Neural progenitor cell (in vitro differentiated cells): ENCODE measurements at regions not wholly inside any gene's neighbourhood (a gene's known extent, or its start where the extent isn't known, plus 50 kb on each side); places are given as distances from the start of the nearest gene placed in this dataset.

ENCODE experiments used
- DNase-seq: peaks from one replicate; pipeline ENCODE4 v3.0.0-alpha.2; 2016; ENCODE audit warnings: low spot score
- H2AFZ ChIP-seq: fragments of 200-600 bp; sonication (generic); replicated peaks from 2 replicates; pipeline ENCODE4 v1.6.1; 2016; ENCODE audit warnings: antibody characterized with exemption
- H3F3A ChIP-seq: fragments of 200-600 bp; sonication (generic); 2 replicates; pipeline ENCODE4 v1.6.1; 2016; ENCODE audit warnings: antibody characterized with exemption, low read depth
- H3K27ac ChIP-seq: fragments of 200-600 bp; sonication (generic); 2 replicates; pipeline ENCODE4 v1.5.1; 2016; ENCODE audit warnings: mild to moderate bottlenecking
- H3K27me3 ChIP-seq: fragments of 200-600 bp; sonication (generic); 2 replicates; pipeline ENCODE4 v1.6.1; 2016; ENCODE audit warnings: mild to moderate bottlenecking, moderate library complexity
- H3K36me3 ChIP-seq: fragments of 200-600 bp; sonication (generic); 2 replicates; pipeline ENCODE4 v1.5.1; 2016
- H3K4me1 ChIP-seq: fragments of 200-600 bp; sonication (generic); 2 replicates; pipeline ENCODE4 v1.6.1; 2016; ENCODE audit warnings: mixed run types
- H3K4me2 ChIP-seq: fragments of 200-600 bp; sonication (generic); 2 replicates; pipeline ENCODE4 v1.6.1; 2016
- H3K4me3 ChIP-seq: fragments of 200-600 bp; sonication (generic); 2 replicates; pipeline ENCODE4 v1.5.1; 2016
- H3K79me2 ChIP-seq: fragments of 200-600 bp; sonication (generic); 2 replicates; pipeline ENCODE4 v1.6.1; 2016; ENCODE audit warnings: low read depth
- H3K9ac ChIP-seq: fragments of 200-600 bp; sonication (generic); 2 replicates; pipeline ENCODE4 v1.6.1; 2016
- H3K9me3 ChIP-seq: fragments of 200-600 bp; sonication (generic); 2 replicates; pipeline ENCODE4 v1.5.1; 2016; ENCODE audit warnings: low read depth
- H4K20me1 ChIP-seq: fragments of 200-600 bp; sonication (generic); 2 replicates; pipeline ENCODE4 v1.6.1; 2016; ENCODE audit warnings: low read depth
- H3K27ac Mint-ChIP-seq: 3 replicates; pipeline ENCODE4 v1.8.0; 2021; ENCODE audit warnings: mixed read lengths
- H3K27me3 Mint-ChIP-seq: 2 replicates; pipeline ENCODE4 v1.8.0; 2022; ENCODE audit warnings: low read depth, mild to moderate bottlenecking, inconsistent platforms, moderate library complexity, mixed read lengths; ENCODE audit not compliant: insufficient read depth
- H3K36me3 Mint-ChIP-seq: 3 replicates; pipeline ENCODE4 v1.8.0; 2021; ENCODE audit warnings: mixed read lengths
- H3K4me1 Mint-ChIP-seq: 3 replicates; pipeline ENCODE4 v1.8.0; 2021; ENCODE audit warnings: mixed read lengths
- H3K4me3 Mint-ChIP-seq: 3 replicates; pipeline ENCODE4 v1.8.0; 2021; ENCODE audit warnings: mild to moderate bottlenecking, moderate library complexity, mixed read lengths
- H3K9me3 Mint-ChIP-seq: 3 replicates; pipeline ENCODE4 v1.8.0; 2020; ENCODE audit warnings: mixed read lengths
- CTCF ChIP-seq: fragments of 200-600 bp; sonication (generic); IDR thresholded peaks from 2 replicates; pipeline ENCODE4 v1.5.1; 2017; ENCODE audit warnings: antibody characterized with exemption, mild to moderate bottlenecking
- EZH2 ChIP-seq: fragments of 200-600 bp; sonication (generic); IDR thresholded peaks from 2 replicates; pipeline ENCODE4 v1.6.1; 2017; ENCODE audit warnings: antibody characterized with exemption, mild to moderate bottlenecking, moderate library complexity
- EZH2phosphoT487 ChIP-seq: fragments of 200-600 bp; sonication (generic); IDR thresholded peaks from 2 replicates; pipeline ENCODE4 v1.6.1; 2017; ENCODE audit warnings: antibody characterized with exemption

- Mint-ChIP-seq H3K27ac (peak overlapping the region; percentile 29), H3K36me3 (no peaks in the 10 kb centered on the region), H3K9me3 (peaks cover 2% of the 10 kb centered on the region), H3K4me3 (no peak overlapping the region), H3K4me1 (peaks cover 18% of the 10 kb centered on the region), H3K27me3 (peaks cover 9% of the 10 kb centered on the region)
- H3K79me2 ChIP-seq = no peaks in the 10 kb centered on the region
- H3K4me2 ChIP-seq = no peak overlapping the region
- TF ChIP-seq CTCF = no peak
- peaks cover 4% of the 10 kb centered on the region for H3F3A ChIP-seq
- H3K9ac ChIP-seq = no peak overlapping the region
- H3K9me3 ChIP-seq = no peaks in the 10 kb centered on the region
- DNase-seq = no peak
- H4K20me1 ChIP-seq = no peaks in the 10 kb centered on the region
- H3K4me1 ChIP-seq = peaks cover 16% of the 10 kb centered on the region
- H3K4me3 ChIP-seq = no peak overlapping the region
- H2AFZ ChIP-seq = no peak overlapping the region
- no peaks in the 10 kb centered on the region for H3K27me3 ChIP-seq
- H3K36me3 ChIP-seq = no peaks in the 10 kb centered on the region
- no peak overlapping the region for H3K27ac ChIP-seq
Observed at GRCh38 chr1:25024615-25025350, 94.7 kb upstream of the RUNX3 start.

- H3K9ac ChIP-seq = no peak overlapping the region
Observed at GRCh38 chr1:25023826-25024225, 93.8 kb upstream of the RUNX3 start.

GRCh38 chr1:25023190-25023578 lies 93.1 kb upstream of the RUNX3 start:
- Mint-ChIP-seq H3K4me3 (no peak overlapping the region), H3K36me3 (no peaks in the 10 kb centered on the region), H3K27me3 (peaks cover 7% of the 10 kb centered on the region), H3K4me1 (peaks cover 23% of the 10 kb centered on the region), H3K9me3 (peaks cover 4% of the 10 kb centered on the region), H3K27ac (no peak overlapping the region)
- Histone ChIP-seq H4K20me1 (no peaks in the 10 kb centered on the region), H3K9ac (no peak overlapping the region), H3K4me2 (peak overlapping the region; percentile 21), H3K27me3 (no peaks in the 10 kb centered on the region), H3K4me1 (peaks cover 16% of the 10 kb centered on the region), H3F3A (peaks cover 5% of the 10 kb centered on the region), H3K36me3 (no peaks in the 10 kb centered on the region), H2AFZ (peak overlapping the region; percentile 55), H3K4me3 (no peak overlapping the region), H3K79me2 (no peaks in the 10 kb centered on the region), H3K9me3 (no peaks in the 10 kb centered on the region), H3K27ac (no peak overlapping the region)
- DNase-seq = no peak
- no peak for TF ChIP-seq EZH2phosphoT487
- TF ChIP-seq EZH2 = no peak
- no peak for TF ChIP-seq CTCF

More at GRCh38 chr1:25023826-25024225, 93.8 kb upstream of the RUNX3 start:
- no peaks in the 10 kb centered on the region for H4K20me1 ChIP-seq
- H3K4me3 ChIP-seq = no peak overlapping the region
- no peaks in the 10 kb centered on the region for H3K36me3 Mint-ChIP-seq
- H3K36me3 ChIP-seq = no peaks in the 10 kb centered on the region
- H3K9me3 Mint-ChIP-seq = peaks cover 4% of the 10 kb centered on the region
- no peak overlapping the region for H3K4me2 ChIP-seq
- H3K4me1 ChIP-seq = peaks cover 16% of the 10 kb centered on the region
- TF ChIP-seq CTCF (no peak), EZH2phosphoT487 (no peak), EZH2 (no peak)
- H3K79me2 ChIP-seq = no peaks in the 10 kb centered on the region
- H3K27me3 ChIP-seq = no peaks in the 10 kb centered on the region
- no peaks in the 10 kb centered on the region for H3K9me3 ChIP-seq
- peaks cover 20% of the 10 kb centered on the region for H3K4me1 Mint-ChIP-seq
- H3F3A ChIP-seq = peaks cover 5% of the 10 kb centered on the region
- no peak overlapping the region for H3K27ac ChIP-seq
- H3K27ac Mint-ChIP-seq = peak overlapping the region; percentile 91
- no peak overlapping the region for H2AFZ ChIP-seq
- DNase-seq = no peak
- H3K27me3 Mint-ChIP-seq = peaks cover 10% of the 10 kb centered on the region
- no peak overlapping the region for H3K4me3 Mint-ChIP-seq
